Keratinocyte (primary cell): ENCODE measurements at regions not wholly inside any gene's neighbourhood (a gene's known extent, or its start where the extent isn't known, plus 50 kb on each side); places are given as distances from the start of the nearest gene placed in this dataset.

Source experiments
- DNase-seq: peaks from one replicate; pipeline ENCODE4 v3.0.0-alpha.2; 2011; ENCODE audit warnings: low read depth, missing footprints, low spot score
- FAIRE-seq: peaks from 2 replicates; lab custom pipeline; 2011; peaks lifted over from hg19 to GRCh38; lab: Jason Lieb, UNC
- H2AFZ ChIP-seq: 2 replicates; pipeline ENCODE4 v1.6.0; 2012; ENCODE audit warnings: low read length, control low read depth, inconsistent platforms; ENCODE audit not compliant: control insufficient read depth
- H3K27ac ChIP-seq: 2 replicates; pipeline ENCODE4 v1.5.1; 2011; ENCODE audit warnings: low read length; ENCODE audit not compliant: control insufficient read depth, insufficient read depth
- H3K27me3 ChIP-seq: 3 replicates; pipeline ENCODE4 v1.6.0; 2011; ENCODE audit warnings: low read length; ENCODE audit not compliant: control insufficient read depth, insufficient read depth; ENCODE audit errors: extremely low read depth
- H3K36me3 ChIP-seq, 2 experiments: 2 replicates in 1 of 2; 3 replicates in 1 of 2; pipeline ENCODE4 v1.5.1; 2011; ENCODE audit warnings: low read length in 2 of 2, mild to moderate bottlenecking in 1 of 2; ENCODE audit not compliant: control insufficient read depth in 2 of 2, insufficient read depth in 2 of 2; ENCODE audit errors: extremely low read depth in 1 of 2
- H3K4me1 ChIP-seq: 3 replicates; pipeline ENCODE4 v1.5.1; 2011; ENCODE audit warnings: low read length; ENCODE audit not compliant: control insufficient read depth, insufficient read depth; ENCODE audit errors: extremely low read depth
- H3K4me2 ChIP-seq: 3 replicates; pipeline ENCODE4 v1.6.0; 2011; ENCODE audit warnings: low read depth, low read length; ENCODE audit not compliant: control insufficient read depth, insufficient read depth; ENCODE audit errors: extremely low read depth
- H3K4me3 ChIP-seq, 3 experiments: fragments of 200-600 bp in 1 of 3; sonication (generic) in 1 of 3; 2 replicates in 2 of 3; 3 replicates in 1 of 3; pipeline ENCODE4 v1.5.1; 2011 to 2016; ENCODE audit warnings: low read length in 3 of 3, mild to moderate bottlenecking in 3 of 3, control low read depth in 2 of 3, inconsistent platforms in 1 of 3, low read depth in 1 of 3, mixed read lengths in 1 of 3, mixed run types in 1 of 3, moderate library complexity in 1 of 3; ENCODE audit not compliant: control insufficient read depth in 2 of 3, insufficient read depth in 2 of 3; ENCODE audit errors: extremely low read depth in 1 of 3
- H3K79me2 ChIP-seq: 2 replicates; pipeline ENCODE4 v1.6.0; 2012; ENCODE audit warnings: low read length; ENCODE audit not compliant: control insufficient read depth, insufficient read depth
- H3K9ac ChIP-seq: 3 replicates; pipeline ENCODE4 v1.6.0; 2011; ENCODE audit warnings: low read length; ENCODE audit not compliant: control insufficient read depth, insufficient read depth; ENCODE audit errors: extremely low read depth
- H3K9me1 ChIP-seq: 3 replicates; pipeline ENCODE4 v1.6.0; 2011; ENCODE audit warnings: low read length; ENCODE audit not compliant: control insufficient read depth, insufficient read depth; ENCODE audit errors: extremely low read depth
- H3K9me3 ChIP-seq: 2 replicates; pipeline ENCODE4 v1.5.1; 2012; ENCODE audit warnings: low read depth, low read length; ENCODE audit not compliant: control insufficient read depth
- H4K20me1 ChIP-seq: 3 replicates; pipeline ENCODE4 v1.6.0; 2011; ENCODE audit warnings: low read length; ENCODE audit not compliant: control insufficient read depth, insufficient read depth; ENCODE audit errors: extremely low read depth
- CTCF ChIP-seq, 3 experiments: IDR thresholded peaks in 1 of 3; conservative IDR thresholded peaks in 1 of 3; optimal IDR thresholded peaks in 1 of 3; 2 replicates in 2 of 3; 3 replicates in 1 of 3; pipeline versions ENCODE3 to v1.5.1; 2011; ENCODE audit warnings: low read length in 3 of 3, mild to moderate bottlenecking in 3 of 3, moderate library complexity in 2 of 3, control low read depth in 1 of 3, inconsistent platforms in 1 of 3; ENCODE audit not compliant: insufficient read depth in 2 of 3; ENCODE audit errors: extremely low read depth in 1 of 3
- EZH2 ChIP-seq: IDR thresholded peaks from one replicate; pipeline ENCODE4 v1.6.1; 2012; ENCODE audit warnings: inconsistent platforms, mild to moderate bottlenecking, low read length, moderate library complexity
- dilution Hi-C: fragments of 300-500 bp; cut with MboI; formaldehyde crosslinking; loops from one replicate; pipeline ENCODE4 v1.7.0; 2020; ENCODE audit warnings: low sequenced_read_pairs; ENCODE audit not compliant: extremely low pct_ligation_motif_present

GRCh38 chr9:88641456-88642240 is 106.7 kb downstream of the NXNL2 start:
- H3K79me2 ChIP-seq = no peaks in the 10 kb centered on the region
- H3K9me1 ChIP-seq = no peaks in the 10 kb centered on the region
- no peaks in the 10 kb centered on the region for H3K36me3 ChIP-seq
- no peaks in the 10 kb centered on the region for H4K20me1 ChIP-seq
- dilution Hi-C loops = no loop called here
- FAIRE-seq (no peak), DNase-seq (no peak)
- no peak overlapping the region for H3K4me2 ChIP-seq
- H3K4me1 ChIP-seq = no peaks in the 10 kb centered on the region
- H3K9me3 ChIP-seq = no peaks in the 10 kb centered on the region
- no peak overlapping the region for H3K4me3 ChIP-seq
- H3K27ac ChIP-seq = no peak overlapping the region
- no peak for TF ChIP-seq EZH2
- TF ChIP-seq CTCF (optimal IDR thresholded peaks at IDR 0.05 in 1 of 3, IDR thresholded peaks at IDR 0.05 in 1 of 3, conservative IDR thresholded peaks at IDR 0.05 in 1 of 3; ENCODE audit: extremely low read depth in 1 of 3, insufficient read depth in 2 of 3, low read length in 3 of 3) = no peak
- H3K27me3 ChIP-seq = no peaks in the 10 kb centered on the region
- H2AFZ ChIP-seq = no peak overlapping the region
- H3K9ac ChIP-seq = no peak overlapping the region

- FAIRE-seq (no peak), DNase-seq (no peak)
- TF ChIP-seq CTCF (optimal IDR thresholded peaks at IDR 0.05 in 1 of 3, IDR thresholded peaks at IDR 0.05 in 1 of 3, conservative IDR thresholded peaks at IDR 0.05 in 1 of 3; ENCODE audit: extremely low read depth in 1 of 3, insufficient read depth in 2 of 3, low read length in 3 of 3) (no peak), EZH2 (no peak)
- H3K9ac ChIP-seq = no peak overlapping the region
- no peaks in the 10 kb centered on the region for H3K4me1 ChIP-seq
- no peaks in the 10 kb centered on the region for H3K79me2 ChIP-seq
- dilution Hi-C loops = no loop called here
- H4K20me1 ChIP-seq = no peaks in the 10 kb centered on the region
- H3K9me3 ChIP-seq = no peaks in the 10 kb centered on the region
- no peak overlapping the region for H3K4me2 ChIP-seq
- no peak overlapping the region for H2AFZ ChIP-seq
- no peak overlapping the region for H3K27ac ChIP-seq
- no peak overlapping the region for H3K4me3 ChIP-seq
- no peaks in the 10 kb centered on the region for H3K27me3 ChIP-seq
- H3K36me3 ChIP-seq = no peaks in the 10 kb centered on the region
- no peaks in the 10 kb centered on the region for H3K9me1 ChIP-seq
Measured at GRCh38 chr9:88642336-88642735, 107.4 kb downstream of the NXNL2 start.
